ENCODE measurements at regions not wholly inside any gene's neighbourhood (a gene's known extent, or its start where the extent isn't known, plus 50 kb on each side); places are given as distances from the start of the nearest gene placed in this dataset.

- WGBS, 5 donors: 21 to 67% (median 35%) methylated on average over 2 of the region's 2 CpGs
- Histone ChIP-seq H3K4me1 (no peaks in the 10 kb centered on the region), H3K27me3 (no peaks in the 10 kb centered on the region), H3K27ac (no peak overlapping the region), H3K9me3 (no peaks in the 10 kb centered on the region), H3K36me3 (no peaks in the 10 kb centered on the region), H3K4me3 (no peak overlapping the region)
- intact Hi-C loops (cut with DNase I; ENCODE audit: low total_unique reads): no loop called here
- TF ChIP-seq POLR2AphosphoS5 (IDR thresholded peaks at IDR 0.05) (no peak), EP300 (IDR thresholded peaks at IDR 0.05) (no peak), POLR2A (IDR thresholded peaks at IDR 0.05) (no peak)
- TF ChIP-seq, protein P1, sequence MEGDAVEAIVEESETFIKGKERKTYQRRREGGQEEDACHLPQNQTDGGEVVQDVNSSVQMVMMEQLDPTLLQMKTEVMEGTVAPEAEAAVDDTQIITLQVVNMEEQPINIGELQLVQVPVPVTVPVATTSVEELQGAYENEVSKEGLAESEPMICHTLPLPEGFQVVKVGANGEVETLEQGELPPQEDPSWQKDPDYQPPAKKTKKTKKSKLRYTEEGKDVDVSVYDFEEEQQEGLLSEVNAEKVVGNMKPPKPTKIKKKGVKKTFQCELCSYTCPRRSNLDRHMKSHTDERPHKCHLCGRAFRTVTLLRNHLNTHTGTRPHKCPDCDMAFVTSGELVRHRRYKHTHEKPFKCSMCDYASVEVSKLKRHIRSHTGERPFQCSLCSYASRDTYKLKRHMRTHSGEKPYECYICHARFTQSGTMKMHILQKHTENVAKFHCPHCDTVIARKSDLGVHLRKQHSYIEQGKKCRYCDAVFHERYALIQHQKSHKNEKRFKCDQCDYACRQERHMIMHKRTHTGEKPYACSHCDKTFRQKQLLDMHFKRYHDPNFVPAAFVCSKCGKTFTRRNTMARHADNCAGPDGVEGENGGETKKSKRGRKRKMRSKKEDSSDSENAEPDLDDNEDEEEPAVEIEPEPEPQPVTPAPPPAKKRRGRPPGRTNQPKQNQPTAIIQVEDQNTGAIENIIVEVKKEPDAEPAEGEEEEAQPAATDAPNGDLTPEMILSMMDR (IDR thresholded peaks at IDR 0.05): no peak
- DNase-seq: no peak
Measured at GRCh38 chr3:25964141-25964540, 174.3 kb downstream of the OXSM start.

GRCh38 chr3:25967385-25967784 is 177.5 kb downstream of the OXSM start:
- Histone ChIP-seq H3K27ac (no peak overlapping the region), H3K9me3 (peaks cover 0 to 7% (median 3%) of the 10 kb centered on the region in 4 donors), H3K4me3 (no peak overlapping the region), H3K27me3 (no peaks in the 10 kb centered on the region), H3K4me1 (no peaks in the 10 kb centered on the region), H3K36me3 (no peaks in the 10 kb centered on the region)
- intact Hi-C loops (cut with DNase I; ENCODE audit: low total_unique reads): no loop called here
- WGBS, 5 donors: 66 to 81% (median 72%) methylated on average over 5 of the region's 5 CpGs
- no peak for DNase-seq
- TF ChIP-seq POLR2A (IDR thresholded peaks at IDR 0.05) (no peak), POLR2AphosphoS5 (IDR thresholded peaks at IDR 0.05) (no peak), EP300 (IDR thresholded peaks at IDR 0.05) (no peak)
- TF ChIP-seq, protein P1 (IDR thresholded peaks at IDR 0.05): no peak

- no peaks in the 10 kb centered on the region for H3K36me3 ChIP-seq
- no peaks in the 10 kb centered on the region for H3K4me1 ChIP-seq
- intact Hi-C loops (cut with DNase I; ENCODE audit: low total_unique reads): no loop called here
- no peak for DNase-seq
- WGBS, 5 donors: 61 to 68% (median 62%) methylated on average over 2 of the region's 2 CpGs
- TF ChIP-seq POLR2A (IDR thresholded peaks at IDR 0.05) (no peak), EP300 (IDR thresholded peaks at IDR 0.05) (no peak), POLR2AphosphoS5 (IDR thresholded peaks at IDR 0.05) (no peak)
- TF ChIP-seq, protein P1 (IDR thresholded peaks at IDR 0.05): no peak
- H3K9me3 ChIP-seq: peaks cover 0 to 7% (median 3%) of the 10 kb centered on the region in 4 donors
- no peak overlapping the region for H3K27ac ChIP-seq
- H3K27me3 ChIP-seq: no peaks in the 10 kb centered on the region
- H3K4me3 ChIP-seq: no peak overlapping the region
Measured at GRCh38 chr3:25971736-25972135, 181.8 kb downstream of the OXSM start.

- no peaks in the 10 kb centered on the region for H3K36me3 ChIP-seq
- intact Hi-C loops (cut with DNase I; ENCODE audit: low total_unique reads): no loop called here
- H3K4me3 ChIP-seq: no peak overlapping the region
- H3K27ac ChIP-seq: no peak overlapping the region
- peaks cover 0 to 7% (median 3%) of the 10 kb centered on the region in 4 donors for H3K9me3 ChIP-seq
- 16 to 33% (median 26%) methylated on average over 1 of the region's 1 CpG for WGBS, 5 donors
- H3K4me1 ChIP-seq: no peaks in the 10 kb centered on the region
- DNase-seq: no peak
- no peak for TF ChIP-seq EP300 (IDR thresholded peaks at IDR 0.05)
- no peak for TF ChIP-seq POLR2A (IDR thresholded peaks at IDR 0.05)
- TF ChIP-seq, protein P1 (IDR thresholded peaks at IDR 0.05): no peak
- no peak for TF ChIP-seq POLR2AphosphoS5 (IDR thresholded peaks at IDR 0.05)
- no peaks in the 10 kb centered on the region for H3K27me3 ChIP-seq
Measured at GRCh38 chr3:25973122-25973521, 183.2 kb downstream of the OXSM start.

All from stomach (tissue), 8 donors.